HCT116 (cell line): ENCODE measurements at regions not wholly inside any gene's neighbourhood (a gene's known extent, or its start where the extent isn't known, plus 50 kb on each side); places are given as distances from the start of the nearest gene placed in this dataset.

Experiments used
- ATAC-seq: fragments of 200-7000 bp; cut with Tn5 transposase; 2 replicates; pipeline ENCODE4 v1.9.1; 2020; ENCODE audit warnings: mild to moderate bottlenecking, moderate library complexity
- BruUV-seq: library from RNA; stranded (reverse); fragments of 400-500 nt; replicated peaks from 2 replicates; lab custom pipeline; 2021; lab: Mats Ljungman, UMichigan
- CTCF ChIA-PET: fragments of 300-600 bp; sonication (Branson Sonifier 250); formaldehyde crosslinking; loops from one replicate; lab custom pipeline; 2021; ENCODE audit warnings: antibody characterized with exemption; lab: Charles Lee
- POLR2A ChIA-PET: fragments of 300-600, 350-600 bp; sonication (Branson Sonifier 250); formaldehyde crosslinking; loops from one replicate; lab custom pipeline; 2021; ENCODE audit warnings: antibody characterized with exemption; lab: Charles Lee
- RAD21 ChIA-PET, 2 experiments: fragments of 300-600 bp; sonication (Branson Sonifier 250); formaldehyde crosslinking; loops; one replicate each; lab custom pipeline; 2023; ENCODE audit warnings: low total read pairs in 2 of 2; ENCODE audit not compliant: uncharacterized antibody in 2 of 2, unreplicated experiment in 2 of 2, low non-redundant PET in 1 of 2; lab: Charles Lee
- DNase-seq: peaks from one replicate; pipeline ENCODE4 v3.0.0-alpha.2; 2010; ENCODE audit warnings: low read depth, low spot score
- H2AFZ ChIP-seq: fragments of 200-600 bp; shearing (Covaris generic), sonication (generic); 2 replicates; pipeline ENCODE4 v1.6.1; 2017; ENCODE audit warnings: low read depth, mixed run types, mixed read lengths, antibody characterized with exemption, low read length; ENCODE audit not compliant: poor library complexity, severe bottlenecking
- H3K27ac ChIP-seq: 2 replicates; pipeline ENCODE4 v1.5.1; 2012; ENCODE audit warnings: low read depth, low read length
- H3K27me3 ChIP-seq: fragments of 200-600 bp; sonication (generic); 2 replicates; pipeline ENCODE4 v1.6.1; 2016; ENCODE audit warnings: mixed run types, low read length, mixed read lengths; ENCODE audit not compliant: insufficient read depth
- H3K36me3 ChIP-seq, 2 experiments: fragments of 200-500 bp in 1 of 2; fragments of 200-600 bp in 1 of 2; sonication (Bioruptor generic) in 1 of 2; sonication (generic) in 1 of 2; 2 replicates each; pipeline versions ENCODE4 v1.5.1 to v1.6.1; 2014 to 2016; ENCODE audit warnings: low read length in 2 of 2, inconsistent platforms in 1 of 2, mixed read lengths in 1 of 2, mixed run types in 1 of 2; ENCODE audit not compliant: insufficient read depth in 2 of 2, control insufficient read depth in 1 of 2
- H3K4me1 ChIP-seq, 2 experiments: fragments of 200-600 bp in 1 of 2; sonication (generic) in 1 of 2; 2 replicates each; pipeline versions ENCODE4 v1.5.1 to v1.6.1; 2012 to 2017; ENCODE audit warnings: low read length in 2 of 2, inconsistent platforms in 1 of 2, mild to moderate bottlenecking in 1 of 2, mixed read lengths in 1 of 2, mixed run types in 1 of 2, moderate library complexity in 1 of 2; ENCODE audit not compliant: insufficient read depth in 2 of 2, control insufficient read depth in 1 of 2
- H3K4me2 ChIP-seq: fragments of 200-600 bp; sonication (generic); 2 replicates; pipeline ENCODE4 v1.6.1; 2017; ENCODE audit warnings: mixed run types, low read length, mixed read lengths
- H3K4me3 ChIP-seq, 2 experiments: fragments of 200-600 bp in 1 of 2; sonication (generic) in 1 of 2; replicated peaks in 1 of 2; 2 replicates each; pipeline ENCODE4 v1.5.1; 2011 to 2016; ENCODE audit warnings: low read length in 2 of 2, control low read depth in 1 of 2, low read depth in 1 of 2, mild to moderate bottlenecking in 1 of 2, mixed read lengths in 1 of 2, mixed run types in 1 of 2
- H3K79me2 ChIP-seq: fragments of 200-600 bp; sonication (generic); 2 replicates; pipeline ENCODE4 v1.6.1; 2017; ENCODE audit warnings: mild to moderate bottlenecking, mixed run types, low read length, moderate library complexity, mixed read lengths; ENCODE audit not compliant: insufficient read depth
- H3K9ac ChIP-seq: fragments of 200-600 bp; sonication (generic); 2 replicates; pipeline ENCODE4 v1.6.1; 2016; ENCODE audit warnings: low read length, mixed read lengths
- H3K9me2 ChIP-seq: fragments of 200-600 bp; sonication (generic), shearing (Covaris generic); 2 replicates; pipeline ENCODE4 v1.6.1; 2017; ENCODE audit warnings: mixed run types, mild to moderate bottlenecking, moderate library complexity; ENCODE audit not compliant: insufficient read depth
- H3K9me3 ChIP-seq, 2 experiments: fragments of 200-500 bp in 1 of 2; fragments of 200-600 bp in 1 of 2; sonication (Bioruptor generic) in 1 of 2; sonication (generic) in 1 of 2; 2 replicates each; pipeline ENCODE4 v1.6.1; 2014 to 2017; ENCODE audit warnings: low read length in 2 of 2, mixed read lengths in 2 of 2, inconsistent platforms in 1 of 2, low read depth in 1 of 2, mild to moderate bottlenecking in 1 of 2, mixed run types in 1 of 2, moderate library complexity in 1 of 2; ENCODE audit not compliant: control insufficient read depth in 1 of 2, insufficient read depth in 1 of 2
- H4K20me1 ChIP-seq: fragments of 200-600 bp; sonication (generic), shearing (Covaris generic); 2 replicates; pipeline ENCODE4 v1.6.1; 2017; ENCODE audit warnings: mixed run types, mild to moderate bottlenecking, moderate library complexity; ENCODE audit not compliant: insufficient read depth
- ATF3 ChIP-seq: IDR thresholded peaks from 2 replicates; pipeline ENCODE4 v1.6.1; 2012
- CBX3 ChIP-seq: IDR thresholded peaks from 2 replicates; pipeline ENCODE4 v1.6.1; 2012; ENCODE audit warnings: low read depth
- CEBPB ChIP-seq: IDR thresholded peaks from 2 replicates; pipeline ENCODE4 v1.6.1; 2012; ENCODE audit warnings: low read depth
- EGR1 ChIP-seq: IDR thresholded peaks from 2 replicates; pipeline ENCODE4 v1.6.1; 2012; ENCODE audit warnings: low read depth
- EZH2phosphoT487 ChIP-seq: fragments of 200-600 bp; IDR thresholded peaks from 2 replicates; pipeline ENCODE4 v1.6.1; 2018; ENCODE audit warnings: antibody characterized with exemption, borderline replicate concordance
- FOSL1 ChIP-seq: IDR thresholded peaks from 2 replicates; pipeline ENCODE4 v1.6.1; 2012; ENCODE audit warnings: low read depth
- JUND ChIP-seq: IDR thresholded peaks from 2 replicates; pipeline ENCODE4 v1.6.1; 2012
- MAX ChIP-seq: IDR thresholded peaks from 2 replicates; pipeline ENCODE4 v1.6.1; 2012
- POLR2A ChIP-seq: IDR thresholded peaks from 2 replicates; pipeline ENCODE4 v1.7.0; 2011; ENCODE audit warnings: borderline replicate concordance; ENCODE audit not compliant: insufficient read depth, insufficient read length; ENCODE audit errors: extremely low read depth
- SIN3A ChIP-seq: IDR thresholded peaks from 2 replicates; pipeline ENCODE4 v1.6.1; 2012; ENCODE audit warnings: low read depth
- SRF ChIP-seq: IDR thresholded peaks from 2 replicates; pipeline ENCODE4 v1.6.1; 2012; ENCODE audit warnings: low read depth
- TCF7L2 ChIP-seq: IDR thresholded peaks from 2 replicates; pipeline ENCODE4 v1.7.0; 2011; ENCODE audit warnings: borderline replicate concordance, inconsistent platforms; ENCODE audit not compliant: insufficient read depth, insufficient read length; ENCODE audit errors: extremely low read depth
- YY1 ChIP-seq: IDR thresholded peaks from 2 replicates; pipeline ENCODE4 v1.6.1; 2011; ENCODE audit warnings: low read length, low read depth, moderate library complexity, mild to moderate bottlenecking; ENCODE audit not compliant: insufficient replicate concordance; ENCODE audit errors: extremely low read depth
- ZBTB33 ChIP-seq: IDR thresholded peaks from 2 replicates; pipeline ENCODE4 v1.6.1; 2011; ENCODE audit warnings: mild to moderate bottlenecking, low read length, moderate library complexity; ENCODE audit not compliant: insufficient replicate concordance; ENCODE audit errors: extremely low read depth
- intact Hi-C: fragments of 100-400 bp; cut with micrococcal nuclease; formaldehyde crosslinking; loops from 2 replicates; pipeline ENCODE4 v1.10.0; 2022

- CTCF ChIA-PET = no interaction called here
- H3K9ac ChIP-seq = no peak overlapping the region
- no peak overlapping the region for H2AFZ ChIP-seq
- ATAC-seq = no peak
- TF ChIP-seq POLR2A (no peak), MAX (no peak), YY1 (no peak), SRF (no peak), CBX3 (no peak), CEBPB (no peak), TCF7L2 (no peak), ZBTB33 (no peak), FOSL1 (no peak), JUND (no peak), EZH2phosphoT487 (no peak), SIN3A (no peak), EGR1 (no peak), ATF3 (no peak)
- TF ChIP-seq, all 23 proteins: peak for 0
- BruUV-seq = no TSS peak
- H3K4me1 ChIP-seq = no peaks in the 10 kb centered on the region
- POLR2A ChIA-PET = no interaction called here
- no peaks in the 10 kb centered on the region for H3K9me3 ChIP-seq
- H3K36me3 ChIP-seq = no peaks in the 10 kb centered on the region
- no peak overlapping the region for H3K4me3 ChIP-seq
- no peaks in the 10 kb centered on the region for H3K79me2 ChIP-seq
- no peak overlapping the region for H3K4me2 ChIP-seq
- DNase-seq = no peak
- no peaks in the 10 kb centered on the region for H3K27me3 ChIP-seq
- no peaks in the 10 kb centered on the region for H3K9me2 ChIP-seq
- no peak overlapping the region for H3K27ac ChIP-seq
- no peaks in the 10 kb centered on the region for H4K20me1 ChIP-seq
- RAD21 ChIA-PET = no interaction called here
- intact Hi-C loops = no loop called here
Measured at GRCh38 chr3:117366574-117366973, 657.0 kb downstream of the TUSC7 start.
